C4-2B (cell line): ENCODE measurements at regions not wholly inside any gene's neighbourhood (a gene's known extent, or its start where the extent isn't known, plus 50 kb on each side); places are given as distances from the start of the nearest gene placed in this dataset.

ENCODE experiments used
- H3K27ac ChIP-seq: fragments of 450-650 bp; 2 replicates; pipeline ENCODE4 v1.5.1; 2017
- CTCF ChIP-seq: fragments of 450-650 bp; conservative IDR thresholded peaks from 2 replicates; pipeline ENCODE4 v1.5.1; 2017; ENCODE audit warnings: mild to moderate bottlenecking
- ZFX ChIP-seq: fragments of 450-650 bp; IDR thresholded peaks from 2 replicates; pipeline ENCODE4 v1.6.1; 2017

GRCh38 chr4:149110481-149110880 lies 668.3 kb upstream of the NR3C2 start:
- H3K27ac ChIP-seq, result no peak overlapping the region
- TF ChIP-seq CTCF, result no peak
- TF ChIP-seq ZFX, result no peak

- no peak for TF ChIP-seq CTCF
- no peak for TF ChIP-seq ZFX
- no peak overlapping the region for H3K27ac ChIP-seq
These were observed 666.4 kb upstream of the NR3C2 start for GRCh38 chr4:149108626-149109025.

GRCh38 chr4:149102765-149103164 lies 660.6 kb upstream of the NR3C2 start:
- no peak for TF ChIP-seq ZFX
- TF ChIP-seq CTCF, result no peak
- H3K27ac ChIP-seq, result no peak overlapping the region

- TF ChIP-seq CTCF (no peak), ZFX (no peak)
- H3K27ac ChIP-seq, result no peak overlapping the region
These were observed 659.4 kb upstream of the NR3C2 start for GRCh38 chr4:149101649-149102048.

- no peak overlapping the region for H3K27ac ChIP-seq
- TF ChIP-seq CTCF (no peak), ZFX (no peak)
These were observed 653.6 kb upstream of the NR3C2 start for GRCh38 chr4:149095811-149096210.

- H3K27ac ChIP-seq, result no peak overlapping the region
- no peak for TF ChIP-seq ZFX
- no peak for TF ChIP-seq CTCF
These were observed 652.8 kb upstream of the NR3C2 start for GRCh38 chr4:149095001-149095400.

- TF ChIP-seq CTCF (no peak), ZFX (no peak)
- H3K27ac ChIP-seq, result no peak overlapping the region
These were observed 641.9 kb upstream of the NR3C2 start for GRCh38 chr4:149084144-149084543.
